ENCODE measurements at regions not wholly inside any gene's neighbourhood (a gene's known extent, or its start where the extent isn't known, plus 50 kb on each side); places are given as distances from the start of the nearest gene placed in this dataset.

- no peak overlapping the region for H3K27ac Mint-ChIP-seq
- no peak overlapping the region for H3K4me3 Mint-ChIP-seq
- no peaks in the 10 kb centered on the region for H3K9me3 Mint-ChIP-seq
- H3K27me3 Mint-ChIP-seq = peaks cover 3% of the 10 kb centered on the region
- no peak for TF ChIP-seq CTCF (IDR thresholded peaks at IDR 0.05)
- CTCF ChIA-PET = no interaction called here
- H3K4me1 Mint-ChIP-seq = no peaks in the 10 kb centered on the region
- no peaks in the 10 kb centered on the region for H3K36me3 Mint-ChIP-seq (ENCODE audit: low read depth)
- intact Hi-C loops (cut with micrococcal nuclease) = no loop called here
- no peak for ATAC-seq (ENCODE audit: low read depth)
- DNase-seq = no peak
- POLR2A ChIA-PET = no interaction called here
These were observed 115.1 kb upstream of the MTAP start for GRCh38 chr9:21687351-21687750.

- ChIA-PET CTCF (no interaction called here), POLR2A (no interaction called here)
- no peaks in the 10 kb centered on the region for H3K4me1 Mint-ChIP-seq
- H3K27me3 Mint-ChIP-seq = peaks cover 3% of the 10 kb centered on the region
- intact Hi-C loops (cut with micrococcal nuclease) = no loop called here
- no peaks in the 10 kb centered on the region for H3K36me3 Mint-ChIP-seq (ENCODE audit: low read depth)
- no peak for TF ChIP-seq CTCF (IDR thresholded peaks at IDR 0.05)
- DNase-seq (no peak), ATAC-seq (ENCODE audit: low read depth) (no peak)
- no peak overlapping the region for H3K27ac Mint-ChIP-seq
- H3K4me3 Mint-ChIP-seq = no peak overlapping the region
- H3K9me3 Mint-ChIP-seq = no peaks in the 10 kb centered on the region
These were observed 114.0 kb upstream of the MTAP start for GRCh38 chr9:21688108-21689102.

GRCh38 chr9:21689854-21690253 is 112.6 kb upstream of the MTAP start:
- intact Hi-C loops (cut with micrococcal nuclease) = no loop called here
- ChIA-PET CTCF (interaction anchor here (0.7 kb wide), 1 partner anchor 527 kb away, joined by 3 read pairs; no protein-coding TSS in a partner anchor), POLR2A (no interaction called here)
- Mint-ChIP-seq H3K27me3 (peaks cover 3% of the 10 kb centered on the region), H3K9me3 (no peaks in the 10 kb centered on the region), H3K27ac (no peak overlapping the region), H3K36me3 (ENCODE audit: low read depth) (no peaks in the 10 kb centered on the region), H3K4me3 (no peak overlapping the region), H3K4me1 (no peaks in the 10 kb centered on the region)
- ATAC-seq (ENCODE audit: low read depth) = no peak
- no peak for DNase-seq
- TF ChIP-seq CTCF (IDR thresholded peaks at IDR 0.05) = no peak

GRCh38 chr9:21690561-21690960 is 111.9 kb upstream of the MTAP start:
- TF ChIP-seq CTCF (IDR thresholded peaks at IDR 0.05) = no peak
- Mint-ChIP-seq H3K4me1 (no peaks in the 10 kb centered on the region), H3K27ac (no peak overlapping the region), H3K36me3 (ENCODE audit: low read depth) (no peaks in the 10 kb centered on the region), H3K9me3 (no peaks in the 10 kb centered on the region), H3K4me3 (no peak overlapping the region), H3K27me3 (peaks cover 3% of the 10 kb centered on the region)
- intact Hi-C loops (cut with micrococcal nuclease) = no loop called here
- ATAC-seq (ENCODE audit: low read depth) (no peak), DNase-seq (no peak)
- POLR2A ChIA-PET = no interaction called here
- CTCF ChIA-PET = no interaction called here

- Mint-ChIP-seq H3K27me3 (peaks cover 3% of the 10 kb centered on the region), H3K4me3 (no peak overlapping the region), H3K36me3 (ENCODE audit: low read depth) (no peaks in the 10 kb centered on the region), H3K4me1 (no peaks in the 10 kb centered on the region), H3K9me3 (no peaks in the 10 kb centered on the region), H3K27ac (no peak overlapping the region)
- ChIA-PET POLR2A (no interaction called here), CTCF (no interaction called here)
- DNase-seq = no peak
- intact Hi-C loops (cut with micrococcal nuclease) = no loop called here
- no peak for TF ChIP-seq CTCF (IDR thresholded peaks at IDR 0.05)
- no peak for ATAC-seq (ENCODE audit: low read depth)
These were observed 110.0 kb upstream of the MTAP start for GRCh38 chr9:21692390-21692789.
